ENCODE measurements at regions not wholly inside any gene's neighbourhood (a gene's known extent, or its start where the extent isn't known, plus 50 kb on each side); places are given as distances from the start of the nearest gene placed in this dataset.

GRCh38 chr13:103164251-103164650 is 98.0 kb upstream of the SLC10A2 start:
- DNase-seq (ENCODE audit: low read depth in 2 of 2): no peak

- DNase-seq (ENCODE audit: low read depth in 2 of 2): no peak
These were observed 95.3 kb upstream of the SLC10A2 start for GRCh38 chr13:103161476-103161875.

- DNase-seq (ENCODE audit: low read depth in 2 of 2): no peak
These were observed 91.4 kb upstream of the SLC10A2 start for GRCh38 chr13:103157434-103158145.

GRCh38 chr13:103157016-103157415 is 90.8 kb upstream of the SLC10A2 start:
- no peak for DNase-seq (ENCODE audit: low read depth in 2 of 2)

GRCh38 chr13:103156346-103156998 is 90.3 kb upstream of the SLC10A2 start:
- DNase-seq (ENCODE audit: low read depth in 2 of 2): no peak

- no peak for DNase-seq (ENCODE audit: low read depth in 2 of 2)
These were observed 87.2 kb upstream of the SLC10A2 start for GRCh38 chr13:103153466-103153865.

GRCh38 chr13:103147961-103148360 is 81.7 kb upstream of the SLC10A2 start:
- no peak for DNase-seq (ENCODE audit: low read depth in 2 of 2)

GRCh38 chr13:103145442-103145841 is 79.2 kb upstream of the SLC10A2 start:
- DNase-seq (ENCODE audit: low read depth in 2 of 2): no peak

GRCh38 chr13:103143432-103143831 is 77.2 kb upstream of the SLC10A2 start:
- no peak for DNase-seq (ENCODE audit: low read depth in 2 of 2)

GRCh38 chr13:103142151-103142550 is 75.9 kb upstream of the SLC10A2 start:
- no peak for DNase-seq (ENCODE audit: low read depth in 2 of 2)

GRCh38 chr13:103140001-103140671 is 73.9 kb upstream of the SLC10A2 start:
- no peak for DNase-seq (ENCODE audit: low read depth in 2 of 2)

GRCh38 chr13:103134271-103134670 is 68.1 kb upstream of the SLC10A2 start:
- DNase-seq (ENCODE audit: low read depth in 2 of 2): no peak

- no peak for DNase-seq (ENCODE audit: low read depth in 2 of 2)
These were observed 67.3 kb upstream of the SLC10A2 start for GRCh38 chr13:103133556-103133955.

GRCh38 chr13:103130681-103131210 is 64.5 kb upstream of the SLC10A2 start:
- no peak for DNase-seq (ENCODE audit: low read depth in 2 of 2)

- no peak for DNase-seq (ENCODE audit: low read depth in 2 of 2)
These were observed 63.9 kb upstream of the SLC10A2 start for GRCh38 chr13:103130146-103130545.

Measured in stimulated activated CD4-positive, alpha-beta T cell treated with anti-CD3 and anti-CD28 coated beads, Interleukin-12 subunit alpha, Interleukin-12 subunit beta, amount 100 ng/mL, for 24 hours (primary cell).